ELF-1 (cell line): ENCODE measurements at regions not wholly inside any gene's neighbourhood (a gene's known extent, or its start where the extent isn't known, plus 50 kb on each side); places are given as distances from the start of the nearest gene placed in this dataset.

Experiments
- DNase-seq: peaks from one replicate; pipeline ENCODE4 v3.0.0-alpha.2; 2016; ENCODE audit warnings: low read depth, low spot score

DNA sequence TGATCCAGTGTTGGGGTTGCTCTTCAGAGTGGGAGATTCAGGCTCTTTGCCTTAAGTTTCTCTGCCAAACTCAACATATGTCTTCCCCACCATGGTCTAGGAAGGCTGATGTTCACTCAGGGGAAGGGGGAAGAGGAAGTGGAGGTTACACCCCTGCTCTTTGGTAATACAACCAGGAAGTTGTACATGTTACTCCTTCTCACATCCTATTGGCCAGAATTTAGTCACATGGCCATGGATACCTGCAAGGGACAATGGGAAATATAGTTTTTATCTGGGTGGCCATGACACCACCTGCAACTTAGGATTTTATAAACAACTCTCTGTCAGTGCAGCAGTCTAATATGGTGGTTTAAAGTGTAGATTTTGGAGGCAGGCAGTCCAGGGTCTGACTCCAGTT lies 150.9 kb downstream of the TBX5 start:
- no peak for DNase-seq

- DNase-seq, result no peak
Measured at GRCh38 chr12:114253976-114254778, 151.8 kb downstream of the TBX5 start.

DNA sequence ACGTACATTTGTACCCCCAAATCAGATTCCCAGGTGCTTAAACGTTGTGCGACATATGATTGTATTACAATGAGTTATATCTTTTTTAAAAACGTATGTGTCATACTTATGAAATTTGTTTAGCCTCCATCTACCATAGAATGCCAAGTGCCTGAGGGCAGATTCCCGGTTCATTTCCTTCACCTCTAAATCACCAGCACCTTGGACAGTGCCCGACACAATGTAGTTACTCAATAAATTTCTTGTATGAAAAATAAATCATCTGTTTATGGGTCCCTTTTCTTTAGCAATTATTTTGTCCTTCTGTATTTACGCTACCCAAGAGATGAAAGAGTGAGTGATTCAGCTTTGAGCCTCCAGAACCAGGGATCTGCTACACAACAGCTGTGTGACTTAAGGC lies 157.4 kb downstream of the TBX5 start:
- no peak for DNase-seq

DNA sequence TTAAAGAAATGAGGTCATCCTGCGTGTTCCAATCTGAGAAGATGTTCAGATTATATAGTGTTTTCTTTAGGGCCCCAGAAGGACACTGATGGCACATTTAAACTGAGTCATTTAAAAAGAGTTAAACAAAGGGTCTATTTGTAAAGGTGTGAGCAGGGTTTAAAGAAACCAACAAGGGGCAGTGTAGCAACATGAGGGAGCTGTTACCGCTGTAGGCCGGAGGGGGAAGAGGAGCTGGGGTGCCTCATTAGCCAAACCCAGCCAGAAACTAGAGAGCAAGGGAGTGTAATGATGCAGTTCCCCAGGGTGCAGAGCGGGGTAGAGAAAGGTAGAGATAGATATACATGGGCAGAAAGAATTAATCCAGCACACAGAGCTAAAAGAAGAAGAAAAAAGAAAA lies 160.4 kb downstream of the TBX5 start:
- DNase-seq, result peak; percentile 14

DNA sequence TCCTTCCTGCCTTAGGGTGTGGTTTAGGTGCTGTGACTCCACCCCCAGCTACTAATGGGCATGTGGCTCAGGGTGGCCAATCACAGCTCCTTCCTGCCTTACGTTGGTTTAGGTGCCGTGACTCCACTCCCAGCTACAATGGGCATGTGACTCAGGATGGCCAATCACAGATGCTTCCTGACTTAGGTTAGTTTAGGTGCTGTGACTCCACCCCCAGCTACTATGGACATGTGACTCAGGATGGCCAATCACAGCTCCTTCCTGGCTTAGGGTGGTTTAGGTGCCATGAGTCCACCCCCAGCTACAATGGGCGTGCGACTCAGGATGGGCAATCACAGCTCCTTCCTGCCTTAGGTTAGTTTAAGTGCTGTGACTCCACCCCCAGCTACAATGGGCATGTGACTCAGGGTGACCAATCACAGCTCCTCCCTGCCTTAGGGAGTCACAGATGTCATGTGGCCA lies 163.9 kb downstream of the TBX5 start:
- peak; percentile 45 for DNase-seq

DNA sequence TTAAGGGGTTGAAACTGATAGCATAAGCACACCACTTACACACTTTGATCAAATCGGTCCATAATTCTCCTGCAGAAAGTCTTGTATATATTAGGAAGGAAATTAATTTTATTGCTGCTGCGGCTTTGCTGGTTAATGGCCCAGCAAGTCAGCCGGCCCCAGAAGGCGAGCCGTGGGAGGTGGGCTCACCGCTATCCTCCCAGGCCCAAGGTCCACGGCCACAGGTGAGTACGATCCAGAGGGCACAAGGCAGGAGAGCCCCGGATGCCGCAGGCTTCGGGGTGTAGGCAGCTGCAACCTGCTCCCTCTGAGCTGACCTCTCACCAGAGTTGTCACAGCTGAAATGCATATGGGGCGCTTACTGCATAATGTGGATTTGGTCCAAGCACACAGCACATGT lies 165.7 kb downstream of the TBX5 start:
- DNase-seq, result no peak

- DNase-seq, result no peak
Measured at GRCh38 chr12:114238808-114239207, 167.1 kb downstream of the TBX5 start.

GRCh38 chr12:114237230-114237629 lies 168.7 kb downstream of the TBX5 start:
- DNase-seq, result no peak

GRCh38 chr12:114232187-114232586 lies 173.8 kb downstream of the TBX5 start:
- no peak for DNase-seq

GRCh38 chr12:114229150-114229549 lies 176.8 kb downstream of the TBX5 start:
- no peak for DNase-seq

GRCh38 chr12:114226241-114226928 lies 179.6 kb downstream of the TBX5 start:
- no peak for DNase-seq

GRCh38 chr12:114221957-114222630 lies 183.8 kb downstream of the TBX5 start:
- no peak for DNase-seq

- DNase-seq, result no peak
Measured at GRCh38 chr12:114221136-114221833, 184.7 kb downstream of the TBX5 start.

DNA sequence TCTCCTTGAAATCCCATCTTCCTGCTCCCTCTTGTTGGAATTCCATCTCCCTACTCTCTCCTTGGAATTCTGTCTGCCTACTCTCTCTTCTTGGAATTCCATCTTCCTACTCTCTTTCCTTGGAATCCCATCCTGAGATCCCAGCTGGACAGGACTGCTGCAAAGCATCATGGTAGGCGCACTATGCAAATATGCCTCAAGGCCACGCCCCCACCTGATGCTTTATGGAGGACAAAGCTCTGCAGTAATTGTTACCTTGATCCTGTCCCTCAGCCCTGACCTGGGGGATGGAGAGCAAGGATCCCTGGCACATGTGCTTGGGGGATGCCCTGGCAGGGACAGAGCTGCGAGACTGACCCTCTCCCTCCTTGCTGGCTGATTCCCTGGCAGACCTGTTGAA lies 185.6 kb downstream of the TBX5 start:
- no peak for DNase-seq

GRCh38 chr12:114218136-114218535 lies 187.8 kb downstream of the TBX5 start:
- no peak for DNase-seq

- no peak for DNase-seq
Measured at GRCh38 chr12:114215746-114216145, 190.2 kb downstream of the TBX5 start.

DNA sequence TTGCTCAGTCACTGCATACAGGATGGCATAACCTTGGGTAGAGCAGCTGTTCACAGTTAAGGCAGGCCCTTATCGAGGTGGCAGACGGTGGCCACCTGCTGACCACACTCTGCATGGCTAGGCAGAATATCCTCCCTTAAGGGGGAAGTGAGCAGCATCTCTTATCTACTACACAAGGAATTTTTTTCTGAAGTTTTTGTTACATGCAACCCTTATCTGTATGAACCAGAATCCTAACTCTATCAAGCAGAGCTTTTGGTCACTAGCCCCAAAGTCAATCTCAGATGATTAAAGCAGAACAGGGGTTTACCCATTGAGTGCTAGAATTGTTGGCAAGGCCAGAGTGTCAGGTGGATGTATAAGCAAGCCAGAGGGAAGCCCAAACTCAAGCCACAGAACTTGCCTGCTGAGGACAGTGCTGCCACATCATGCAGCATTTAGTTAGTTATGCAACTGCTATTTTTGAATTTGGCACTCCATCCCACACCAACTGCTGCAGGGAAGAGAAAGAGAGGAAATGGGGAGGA lies 192.8 kb downstream of the TBX5 start:
- no peak for DNase-seq

GRCh38 chr12:114209861-114210260 lies 196.1 kb downstream of the TBX5 start:
- DNase-seq, result no peak

GRCh38 chr12:114206525-114206924 lies 199.4 kb downstream of the TBX5 start:
- DNase-seq, result no peak

GRCh38 chr12:114201794-114202193 lies 204.2 kb downstream of the TBX5 start:
- DNase-seq, result no peak

DNA sequence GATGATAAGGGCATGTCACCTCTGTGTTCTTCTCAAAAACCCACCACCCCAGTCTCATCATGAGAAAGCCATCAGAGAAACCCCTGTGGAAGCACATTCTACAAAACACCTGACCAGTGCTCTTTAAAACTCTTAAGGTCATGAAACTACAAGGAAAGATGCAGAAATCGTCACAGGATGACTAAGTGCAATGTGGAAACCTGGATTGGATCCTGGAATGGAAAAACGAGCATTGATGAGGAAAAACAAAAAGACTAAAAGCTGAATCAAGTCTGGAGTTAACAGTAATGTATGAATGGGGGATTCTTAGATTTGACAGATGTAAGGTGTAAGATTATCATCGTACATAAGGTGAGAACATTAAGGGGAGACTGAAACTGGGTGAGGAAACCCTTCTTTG lies 211.0 kb downstream of the TBX5 start:
- DNase-seq, result no peak

GRCh38 chr12:114194066-114194465 lies 211.9 kb downstream of the TBX5 start:
- DNase-seq, result peak; percentile 29
